BJ (cell line): ENCODE measurements at regions not wholly inside any gene's neighbourhood (a gene's known extent, or its start where the extent isn't known, plus 50 kb on each side); places are given as distances from the start of the nearest gene placed in this dataset.

Experiments used
- CTCF ChIA-PET: fragments of 350-600 bp; formaldehyde crosslinking; extraction: SDS; loops from one replicate; lab custom pipeline; 2021; ENCODE audit warnings: antibody characterized with exemption, inconsistent platforms; lab: Yijun Ruan, JAX
- POLR2A ChIA-PET: fragments of 300-600 bp; sonication (Branson Sonifier 250); formaldehyde crosslinking; extraction: SDS; loops from one replicate; lab custom pipeline; 2021; ENCODE audit warnings: antibody characterized with exemption; lab: Charles Lee
- DNase-seq: peaks from one replicate; pipeline ENCODE4 v3.0.0-alpha.2; 2011; ENCODE audit warnings: low read depth
- H3K27me3 ChIP-seq: 2 replicates; pipeline ENCODE4 v1.6.0; 2011; ENCODE audit warnings: low read length; ENCODE audit not compliant: control insufficient read depth, insufficient read depth
- H3K36me3 ChIP-seq: 2 replicates; pipeline ENCODE4 v1.5.1; 2011; ENCODE audit warnings: low read length; ENCODE audit not compliant: control insufficient read depth, insufficient read depth
- H3K4me3 ChIP-seq: 2 replicates; pipeline ENCODE4 v1.5.1; 2011; ENCODE audit warnings: low read depth, mild to moderate bottlenecking, control low read depth, low read length
- TF ChIP-seq, protein P1 (sequence below): IDR thresholded peaks from 2 replicates; pipeline ENCODE4 v1.5.1; 2011; ENCODE audit warnings: low read depth, mild to moderate bottlenecking, control low read depth, inconsistent platforms, low read length, moderate library complexity; ENCODE audit not compliant: insufficient read depth

- TF ChIP-seq, protein P1, sequence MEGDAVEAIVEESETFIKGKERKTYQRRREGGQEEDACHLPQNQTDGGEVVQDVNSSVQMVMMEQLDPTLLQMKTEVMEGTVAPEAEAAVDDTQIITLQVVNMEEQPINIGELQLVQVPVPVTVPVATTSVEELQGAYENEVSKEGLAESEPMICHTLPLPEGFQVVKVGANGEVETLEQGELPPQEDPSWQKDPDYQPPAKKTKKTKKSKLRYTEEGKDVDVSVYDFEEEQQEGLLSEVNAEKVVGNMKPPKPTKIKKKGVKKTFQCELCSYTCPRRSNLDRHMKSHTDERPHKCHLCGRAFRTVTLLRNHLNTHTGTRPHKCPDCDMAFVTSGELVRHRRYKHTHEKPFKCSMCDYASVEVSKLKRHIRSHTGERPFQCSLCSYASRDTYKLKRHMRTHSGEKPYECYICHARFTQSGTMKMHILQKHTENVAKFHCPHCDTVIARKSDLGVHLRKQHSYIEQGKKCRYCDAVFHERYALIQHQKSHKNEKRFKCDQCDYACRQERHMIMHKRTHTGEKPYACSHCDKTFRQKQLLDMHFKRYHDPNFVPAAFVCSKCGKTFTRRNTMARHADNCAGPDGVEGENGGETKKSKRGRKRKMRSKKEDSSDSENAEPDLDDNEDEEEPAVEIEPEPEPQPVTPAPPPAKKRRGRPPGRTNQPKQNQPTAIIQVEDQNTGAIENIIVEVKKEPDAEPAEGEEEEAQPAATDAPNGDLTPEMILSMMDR: no peak
- no peaks in the 10 kb centered on the region for H3K27me3 ChIP-seq
- no peak overlapping the region for H3K4me3 ChIP-seq
- no peak for DNase-seq
- ChIA-PET CTCF (interaction anchor here (1.3 kb wide), 1 partner anchor 16 kb away, joined by 4 read pairs; no protein-coding TSS in a partner anchor), POLR2A (no interaction called here)
- H3K36me3 ChIP-seq: no peaks in the 10 kb centered on the region
These were observed 304.4 kb upstream of the NBEA start for GRCh38 chr13:34637636-34638035.

- Histone ChIP-seq H3K27me3 (no peaks in the 10 kb centered on the region), H3K4me3 (no peak overlapping the region), H3K36me3 (no peaks in the 10 kb centered on the region)
- POLR2A ChIA-PET: no interaction called here
- TF ChIP-seq, protein P1: no peak
- CTCF ChIA-PET: interaction anchor here (0.6 kb wide), 1 partner anchor 97 kb away, joined by 5 read pairs; no protein-coding TSS in a partner anchor
- no peak for DNase-seq
These were observed 303.2 kb upstream of the NBEA start for GRCh38 chr13:34638897-34639296.

GRCh38 chr13:34640179-34640992, 301.7 kb upstream of the NBEA start:
- Histone ChIP-seq H3K27me3 (no peaks in the 10 kb centered on the region), H3K4me3 (no peak overlapping the region), H3K36me3 (no peaks in the 10 kb centered on the region)
- ChIA-PET CTCF (no interaction called here), POLR2A (no interaction called here)
- TF ChIP-seq, protein P1: no peak
- DNase-seq: no peak

DNA sequence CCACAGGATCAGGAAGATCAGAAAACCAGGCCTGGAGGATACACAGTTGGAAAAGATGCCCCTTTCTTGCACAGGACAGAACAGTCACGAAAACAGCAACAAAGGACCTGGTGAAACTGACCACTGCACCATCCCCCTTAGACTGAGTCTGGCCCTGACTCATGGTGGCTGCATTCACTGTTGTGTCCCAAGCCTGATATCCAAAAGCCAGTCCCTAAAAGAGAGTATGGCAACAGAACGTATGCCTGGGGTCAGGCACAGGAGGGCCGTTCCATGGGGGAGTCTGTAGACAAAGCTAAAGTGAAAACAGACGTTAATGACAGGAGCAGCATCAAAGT, 301.1 kb upstream of the NBEA start:
- ChIA-PET POLR2A (no interaction called here), CTCF (interaction anchor here (1.0 kb wide), 1 partner anchor 10 kb away, joined by 4 read pairs; no protein-coding TSS in a partner anchor)
- TF ChIP-seq, protein P1: no peak
- no peak overlapping the region for H3K4me3 ChIP-seq
- no peaks in the 10 kb centered on the region for H3K36me3 ChIP-seq
- DNase-seq: no peak
- H3K27me3 ChIP-seq: no peaks in the 10 kb centered on the region

DNA sequence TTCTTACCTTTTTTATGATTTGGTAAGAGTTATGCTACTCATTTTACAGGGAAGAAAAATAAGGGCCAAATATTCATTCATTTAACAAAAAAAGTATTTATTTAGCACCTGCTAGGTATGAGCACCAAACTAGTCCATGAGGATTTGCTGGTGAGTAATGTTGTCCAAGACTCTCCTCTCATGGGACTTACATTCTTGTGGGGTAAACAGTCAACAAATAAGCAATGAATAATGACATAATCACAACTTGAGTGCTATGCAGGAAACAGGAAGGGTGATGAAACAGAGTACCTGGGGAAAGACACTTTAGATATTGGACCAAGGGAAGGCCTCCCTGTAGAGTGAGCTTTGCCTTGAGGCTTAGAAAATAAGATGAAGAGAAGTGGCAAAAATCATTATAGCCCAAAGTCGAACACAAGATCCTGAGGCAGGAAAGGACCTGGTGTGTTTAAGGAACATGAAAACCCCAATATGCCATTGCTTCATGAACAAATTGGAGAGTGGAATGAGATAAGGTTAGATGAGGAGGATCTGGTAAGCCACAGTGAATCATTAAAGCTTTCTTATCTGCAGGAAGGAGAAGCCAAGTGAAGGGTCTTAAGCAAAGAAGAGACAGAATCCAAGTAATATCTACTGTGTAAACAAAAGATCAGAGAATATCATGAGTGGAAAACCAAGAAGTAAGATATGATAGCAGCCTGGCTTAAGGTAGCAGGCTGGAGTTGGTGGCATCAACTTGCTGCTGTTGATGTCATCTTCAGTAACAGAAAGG, 294.5 kb upstream of the NBEA start:
- ChIA-PET POLR2A (no interaction called here), CTCF (no interaction called here)
- TF ChIP-seq, protein P1: no peak
- H3K4me3 ChIP-seq: no peak overlapping the region
- no peaks in the 10 kb centered on the region for H3K27me3 ChIP-seq
- H3K36me3 ChIP-seq: no peaks in the 10 kb centered on the region
- no peak for DNase-seq
